ENCODE measurements at regions not wholly inside any gene's neighbourhood (a gene's known extent, or its start where the extent isn't known, plus 50 kb on each side); places are given as distances from the start of the nearest gene placed in this dataset.

GRCh38 chr14:39716987-39717570, 284.8 kb upstream of the FBXO33 start:
- no peak for TF ChIP-seq CTCF (IDR thresholded peaks at IDR 0.05; ENCODE audit: insufficient read depth, low read length, poor library complexity, severe bottlenecking)
- no peak for TF ChIP-seq EZH2phosphoT487 (conservative IDR thresholded peaks at IDR 0.05; ENCODE audit: low read length)
